ENCODE measurements at regions not wholly inside any gene's neighbourhood (a gene's known extent, or its start where the extent isn't known, plus 50 kb on each side); places are given as distances from the start of the nearest gene placed in this dataset.
"Not testable (repeated sequence)": the region's sequence is repeated elsewhere in the genome, so short reads cannot be mapped to it uniquely, and the experiment has no call there.

DNA sequence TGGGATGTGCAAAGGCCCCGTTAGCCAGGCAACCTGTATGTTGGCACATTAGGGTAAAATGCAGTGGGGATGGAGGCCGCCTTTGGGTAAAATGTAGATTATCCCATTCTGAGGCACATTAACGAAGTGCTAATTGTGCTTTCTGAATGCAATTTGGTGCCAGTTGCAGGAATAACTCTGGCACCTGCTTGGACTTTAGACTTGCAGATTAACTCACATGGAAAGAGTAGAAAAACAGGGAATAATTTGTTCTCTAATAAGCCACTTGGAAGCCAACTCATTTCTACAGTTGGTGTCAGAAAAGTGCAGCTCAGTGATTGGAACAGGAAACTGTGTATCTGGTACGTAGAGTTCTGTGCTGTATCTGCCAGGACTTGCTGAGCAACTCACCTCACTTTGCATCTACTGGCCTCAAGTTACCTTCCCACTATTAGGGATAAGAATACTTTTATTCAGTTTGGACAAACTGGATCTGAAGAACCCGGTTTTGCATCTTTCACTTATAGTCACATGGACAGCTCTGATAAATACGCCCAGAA is 377.4 kb upstream of the PODXL start:
- TF ChIP-seq, protein P1, sequence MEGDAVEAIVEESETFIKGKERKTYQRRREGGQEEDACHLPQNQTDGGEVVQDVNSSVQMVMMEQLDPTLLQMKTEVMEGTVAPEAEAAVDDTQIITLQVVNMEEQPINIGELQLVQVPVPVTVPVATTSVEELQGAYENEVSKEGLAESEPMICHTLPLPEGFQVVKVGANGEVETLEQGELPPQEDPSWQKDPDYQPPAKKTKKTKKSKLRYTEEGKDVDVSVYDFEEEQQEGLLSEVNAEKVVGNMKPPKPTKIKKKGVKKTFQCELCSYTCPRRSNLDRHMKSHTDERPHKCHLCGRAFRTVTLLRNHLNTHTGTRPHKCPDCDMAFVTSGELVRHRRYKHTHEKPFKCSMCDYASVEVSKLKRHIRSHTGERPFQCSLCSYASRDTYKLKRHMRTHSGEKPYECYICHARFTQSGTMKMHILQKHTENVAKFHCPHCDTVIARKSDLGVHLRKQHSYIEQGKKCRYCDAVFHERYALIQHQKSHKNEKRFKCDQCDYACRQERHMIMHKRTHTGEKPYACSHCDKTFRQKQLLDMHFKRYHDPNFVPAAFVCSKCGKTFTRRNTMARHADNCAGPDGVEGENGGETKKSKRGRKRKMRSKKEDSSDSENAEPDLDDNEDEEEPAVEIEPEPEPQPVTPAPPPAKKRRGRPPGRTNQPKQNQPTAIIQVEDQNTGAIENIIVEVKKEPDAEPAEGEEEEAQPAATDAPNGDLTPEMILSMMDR (conservative IDR thresholded peaks at IDR 0.05; ENCODE audit: control insufficient read depth, insufficient read depth, low read depth, low read length) = no peak
- no peak for DNase-seq (ENCODE audit: low read depth)
- H3K4me3 ChIP-seq (ENCODE audit: control insufficient read depth, low read depth, low read length) = no peak overlapping the region

DNA sequence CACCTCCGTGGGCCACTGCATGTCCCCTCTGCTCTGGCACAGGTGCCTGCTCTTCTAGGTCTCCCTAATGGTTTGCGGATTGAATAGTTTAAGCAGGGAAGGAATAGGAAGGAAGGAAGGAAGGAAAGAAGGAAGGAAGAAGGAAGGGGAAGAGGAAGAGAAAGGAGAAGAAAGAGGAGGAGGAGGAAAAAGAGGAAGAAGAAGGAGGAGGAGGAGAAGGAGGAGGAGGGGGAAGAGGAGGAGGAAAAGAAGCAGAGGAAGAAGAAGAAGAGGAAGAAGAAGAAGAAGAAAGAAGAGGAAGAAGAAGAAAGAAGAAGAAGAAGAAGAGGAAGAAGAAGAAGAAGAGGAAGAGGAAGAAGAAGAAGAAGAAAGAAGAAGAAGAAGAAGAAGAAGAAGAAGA is 376.8 kb upstream of the PODXL start:
- not testable (repeated sequence) for DNase-seq (ENCODE audit: low read depth); H3K4me3 ChIP-seq (ENCODE audit: control insufficient read depth, low read depth, low read length)

DNA sequence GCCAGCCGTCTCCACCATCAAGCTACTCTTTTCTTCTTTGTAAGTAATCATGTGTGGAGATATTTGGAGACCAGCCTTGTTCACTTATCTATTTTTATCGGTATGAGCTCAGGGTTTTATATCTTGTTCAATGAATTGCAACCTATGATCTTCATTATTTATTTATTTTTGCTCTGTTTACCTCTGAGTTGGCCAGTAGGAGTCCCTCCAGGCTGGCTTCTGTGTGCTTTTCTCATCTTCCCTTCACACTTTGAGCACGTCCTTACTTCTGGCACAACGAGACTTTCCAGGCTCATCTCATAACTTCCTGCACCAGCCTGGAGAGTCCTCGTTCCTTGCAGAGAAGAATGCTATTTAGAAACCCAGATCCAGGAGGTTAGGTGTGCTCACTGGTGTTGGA is 375.8 kb upstream of the PODXL start:
- H3K4me3 ChIP-seq (ENCODE audit: control insufficient read depth, low read depth, low read length) = no peak overlapping the region
- DNase-seq (ENCODE audit: low read depth) = no peak
- TF ChIP-seq, protein P1 (conservative IDR thresholded peaks at IDR 0.05; ENCODE audit: control insufficient read depth, insufficient read depth, low read depth, low read length) = no peak

DNA sequence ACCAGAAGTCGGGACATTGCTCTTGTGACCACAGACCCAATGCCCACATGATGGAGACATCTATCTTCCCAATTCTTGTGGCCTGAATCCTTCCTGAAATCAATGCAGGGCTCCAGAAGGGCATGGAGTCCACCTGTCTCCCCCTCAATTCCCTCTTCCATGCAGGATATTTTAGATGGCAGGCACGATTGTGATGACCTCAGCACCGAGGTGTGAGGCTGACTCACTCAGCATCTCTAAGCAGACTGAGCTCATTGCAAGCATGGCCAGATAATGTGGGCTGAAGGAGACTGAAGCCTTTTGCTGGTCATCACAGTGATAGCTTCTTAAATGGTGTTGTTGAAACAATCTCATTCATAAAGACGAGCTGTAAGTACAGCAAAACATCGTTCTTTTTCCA is 374.9 kb upstream of the PODXL start:
- peak; percentile 20 for DNase-seq (ENCODE audit: low read depth)
- TF ChIP-seq, protein P1 (conservative IDR thresholded peaks at IDR 0.05; ENCODE audit: control insufficient read depth, insufficient read depth, low read depth, low read length) = no peak
- no peak overlapping the region for H3K4me3 ChIP-seq (ENCODE audit: control insufficient read depth, low read depth, low read length)

DNA sequence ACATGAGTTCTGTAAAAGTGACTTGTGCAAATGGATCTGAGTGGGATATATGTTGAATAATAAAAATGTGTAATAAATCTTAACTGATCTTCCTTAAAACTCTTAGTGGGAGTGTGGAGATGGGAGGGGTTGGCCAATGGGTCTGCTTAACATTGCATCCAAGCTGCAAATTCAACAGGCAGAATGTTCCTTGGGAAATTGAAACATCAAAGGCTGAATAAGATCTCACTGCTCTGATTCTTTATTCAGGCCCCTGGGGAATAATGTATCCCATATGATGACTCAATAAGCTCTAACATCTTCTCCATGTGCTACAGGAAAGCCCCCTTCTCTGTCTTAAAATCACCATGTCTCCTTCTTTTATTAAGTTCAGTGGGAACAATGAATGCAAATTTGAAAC is 373.2 kb upstream of the PODXL start:
- TF ChIP-seq, protein P1 (conservative IDR thresholded peaks at IDR 0.05; ENCODE audit: control insufficient read depth, insufficient read depth, low read depth, low read length) = no peak
- no peak for DNase-seq (ENCODE audit: low read depth)
- H3K4me3 ChIP-seq (ENCODE audit: control insufficient read depth, low read depth, low read length) = no peak overlapping the region

DNA sequence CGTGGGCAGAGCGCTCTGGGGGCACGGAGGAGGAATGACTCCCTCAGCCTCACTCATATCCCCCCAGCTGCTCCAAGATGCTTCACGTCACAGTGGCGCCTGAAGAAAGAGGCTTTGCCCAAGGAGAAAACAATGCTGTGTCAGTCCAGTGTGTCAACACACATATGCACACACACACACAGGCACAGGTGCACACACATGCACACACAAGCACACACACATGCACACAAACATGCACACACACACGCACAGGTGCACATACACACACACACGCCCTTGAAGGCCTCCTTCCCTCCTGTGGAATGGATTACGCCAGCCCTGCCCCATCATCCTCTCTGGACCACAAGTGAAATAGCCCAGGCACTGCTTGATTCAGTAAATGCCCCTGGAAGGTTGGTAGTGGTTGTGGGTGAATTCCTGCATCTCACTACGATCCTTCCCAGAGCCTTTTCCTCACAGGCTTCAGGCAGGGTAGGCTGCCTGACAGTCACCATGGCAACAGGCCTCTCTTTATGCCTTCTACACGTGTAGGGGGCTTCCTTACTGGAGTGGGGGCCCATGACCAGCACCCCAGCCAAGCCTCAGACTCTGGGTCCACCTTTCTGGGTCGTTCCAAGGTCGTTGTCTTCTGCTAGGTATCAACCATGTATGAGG is 371.5 kb upstream of the PODXL start:
- no peak overlapping the region for H3K4me3 ChIP-seq (ENCODE audit: control insufficient read depth, low read depth, low read length)
- DNase-seq (ENCODE audit: low read depth) = no peak
- TF ChIP-seq, protein P1 (conservative IDR thresholded peaks at IDR 0.05; ENCODE audit: control insufficient read depth, insufficient read depth, low read depth, low read length) = no peak

DNA sequence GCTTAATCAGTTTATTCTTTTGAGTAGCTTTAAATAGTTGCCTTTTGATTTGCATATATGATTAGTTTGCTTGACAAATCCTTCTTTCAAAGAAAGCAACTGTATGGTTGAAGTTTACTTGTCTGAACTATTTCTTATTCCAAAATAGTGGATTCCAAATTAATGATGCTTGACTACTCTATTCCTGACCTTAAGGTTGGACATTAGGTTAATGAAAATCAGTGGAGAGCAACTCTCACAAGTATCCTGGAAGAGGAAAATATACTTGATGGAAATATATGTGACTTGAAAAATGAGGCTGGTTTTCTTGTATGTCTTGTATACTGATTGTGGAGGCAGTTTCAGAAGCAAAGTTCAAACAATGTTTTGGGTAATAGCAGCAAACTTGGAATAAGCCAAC is 369.2 kb upstream of the PODXL start:
- H3K4me3 ChIP-seq (ENCODE audit: control insufficient read depth, low read depth, low read length) = no peak overlapping the region
- TF ChIP-seq, protein P1 (conservative IDR thresholded peaks at IDR 0.05; ENCODE audit: control insufficient read depth, insufficient read depth, low read depth, low read length) = no peak
- DNase-seq (ENCODE audit: low read depth) = no peak

Data from fibroblast of mammary gland (primary cell).